Neural progenitor cell (in vitro differentiated cells): ENCODE measurements at regions not wholly inside any gene's neighbourhood (a gene's known extent, or its start where the extent isn't known, plus 50 kb on each side); places are given as distances from the start of the nearest gene placed in this dataset.

ENCODE experiments used
- EZH2 ChIP-seq: fragments of 200-600 bp; sonication (generic); IDR thresholded peaks from 2 replicates; pipeline ENCODE4 v1.6.1; 2017; ENCODE audit warnings: antibody characterized with exemption, mild to moderate bottlenecking, moderate library complexity
- EZH2phosphoT487 ChIP-seq: fragments of 200-600 bp; sonication (generic); IDR thresholded peaks from 2 replicates; pipeline ENCODE4 v1.6.1; 2017; ENCODE audit warnings: antibody characterized with exemption
- TF ChIP-seq, protein P1 (sequence below): fragments of 200-600 bp; sonication (generic); IDR thresholded peaks from 2 replicates; pipeline ENCODE4 v1.5.1; 2017; ENCODE audit warnings: antibody characterized with exemption, mild to moderate bottlenecking

DNA sequence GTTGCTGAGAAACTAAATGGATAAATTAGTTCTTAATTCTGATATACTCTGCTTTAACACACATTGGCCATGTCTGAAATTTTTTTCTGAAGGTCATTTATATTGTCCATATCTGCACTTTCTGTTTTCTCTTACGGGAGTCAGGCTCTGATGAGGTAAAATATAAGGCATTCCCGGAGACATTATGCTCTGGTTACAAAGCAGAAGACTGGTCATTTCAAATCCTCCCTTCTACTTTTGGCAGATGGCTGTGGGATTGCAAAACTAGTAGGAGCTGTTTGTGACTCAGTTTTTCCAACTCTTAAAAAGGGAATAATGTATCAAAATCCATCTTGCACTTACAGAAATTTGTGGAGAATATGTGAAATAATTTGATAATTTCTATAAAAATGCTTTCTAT is 92.2 kb upstream of the CPHXL start:
- TF ChIP-seq, protein P1, sequence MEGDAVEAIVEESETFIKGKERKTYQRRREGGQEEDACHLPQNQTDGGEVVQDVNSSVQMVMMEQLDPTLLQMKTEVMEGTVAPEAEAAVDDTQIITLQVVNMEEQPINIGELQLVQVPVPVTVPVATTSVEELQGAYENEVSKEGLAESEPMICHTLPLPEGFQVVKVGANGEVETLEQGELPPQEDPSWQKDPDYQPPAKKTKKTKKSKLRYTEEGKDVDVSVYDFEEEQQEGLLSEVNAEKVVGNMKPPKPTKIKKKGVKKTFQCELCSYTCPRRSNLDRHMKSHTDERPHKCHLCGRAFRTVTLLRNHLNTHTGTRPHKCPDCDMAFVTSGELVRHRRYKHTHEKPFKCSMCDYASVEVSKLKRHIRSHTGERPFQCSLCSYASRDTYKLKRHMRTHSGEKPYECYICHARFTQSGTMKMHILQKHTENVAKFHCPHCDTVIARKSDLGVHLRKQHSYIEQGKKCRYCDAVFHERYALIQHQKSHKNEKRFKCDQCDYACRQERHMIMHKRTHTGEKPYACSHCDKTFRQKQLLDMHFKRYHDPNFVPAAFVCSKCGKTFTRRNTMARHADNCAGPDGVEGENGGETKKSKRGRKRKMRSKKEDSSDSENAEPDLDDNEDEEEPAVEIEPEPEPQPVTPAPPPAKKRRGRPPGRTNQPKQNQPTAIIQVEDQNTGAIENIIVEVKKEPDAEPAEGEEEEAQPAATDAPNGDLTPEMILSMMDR: no peak
- TF ChIP-seq EZH2 (no peak), EZH2phosphoT487 (no peak)
